Activated CD8-positive, alpha-beta memory T cell treated with anti-CD3 and anti-CD28 coated beads, Interleukin-2, amount 10 ng/mL, durations not matched to agents 7 days and 5 days (primary cell): ENCODE measurements at regions not wholly inside any gene's neighbourhood (a gene's known extent, or its start where the extent isn't known, plus 50 kb on each side); places are given as distances from the start of the nearest gene placed in this dataset.

ENCODE experiments used
- ATAC-seq: fragments of 150-1000 bp; cut with Tn5 transposase; one replicate; pipeline ENCODE4 v1.10.0; 2021; ENCODE audit warnings: moderate library complexity
- CTCF ChIA-PET: fragments of 350-600 bp; sonication (Branson Sonifier 250); formaldehyde crosslinking; loops from one replicate; lab custom pipeline; 2021; ENCODE audit warnings: antibody characterized with exemption; lab: Charles Lee
- DNase-seq: peaks from one replicate; pipeline ENCODE4 v3.0.0-alpha.2; 2020
- H3K27ac Mint-ChIP-seq: one replicate; pipeline ENCODE4 v1.8.0; 2021; ENCODE audit warnings: mild to moderate bottlenecking, mixed read lengths
- H3K27me3 Mint-ChIP-seq: one replicate; pipeline ENCODE4 v1.8.0; 2021; ENCODE audit warnings: mixed read lengths
- H3K36me3 Mint-ChIP-seq: one replicate; pipeline ENCODE4 v1.8.0; 2021; ENCODE audit warnings: mild to moderate bottlenecking, mixed read lengths
- H3K4me1 Mint-ChIP-seq: one replicate; pipeline ENCODE4 v1.8.0; 2021; ENCODE audit warnings: mixed read lengths
- H3K4me3 Mint-ChIP-seq: one replicate; pipeline ENCODE4 v1.8.0; 2021; ENCODE audit warnings: mild to moderate bottlenecking, moderate library complexity, mixed read lengths
- H3K9me3 Mint-ChIP-seq: one replicate; pipeline ENCODE4 v1.8.0; 2022; ENCODE audit warnings: low read depth, mixed read lengths

DNA sequence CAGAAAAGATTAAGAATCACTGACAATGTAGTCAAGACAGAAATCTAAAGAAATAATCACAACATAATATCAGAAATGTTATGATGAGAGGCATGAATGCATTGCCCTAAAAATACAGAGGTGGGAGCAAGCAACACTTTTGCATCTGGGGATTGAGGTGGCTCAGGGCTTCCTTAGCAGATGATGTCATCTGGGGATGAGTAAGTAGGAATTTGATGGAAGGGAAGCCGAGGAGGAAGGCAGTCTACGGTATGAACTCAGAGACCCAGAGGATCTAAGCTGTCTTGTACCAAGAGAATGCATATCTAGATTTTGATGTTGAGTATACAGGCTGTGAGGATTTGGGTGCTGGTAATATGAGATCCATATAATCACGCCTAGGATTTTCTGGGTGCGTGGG is 193.0 kb upstream of the SNX19 start:
- no peaks in the 10 kb centered on the region for H3K4me1 Mint-ChIP-seq
- H3K27me3 Mint-ChIP-seq, result no peaks in the 10 kb centered on the region
- ATAC-seq (no peak), DNase-seq (no peak)
- H3K36me3 Mint-ChIP-seq, result no peaks in the 10 kb centered on the region
- no peak overlapping the region for H3K4me3 Mint-ChIP-seq
- H3K9me3 Mint-ChIP-seq, result peaks cover 3% of the 10 kb centered on the region
- H3K27ac Mint-ChIP-seq, result no peak overlapping the region
- CTCF ChIA-PET, result no interaction called here

DNA sequence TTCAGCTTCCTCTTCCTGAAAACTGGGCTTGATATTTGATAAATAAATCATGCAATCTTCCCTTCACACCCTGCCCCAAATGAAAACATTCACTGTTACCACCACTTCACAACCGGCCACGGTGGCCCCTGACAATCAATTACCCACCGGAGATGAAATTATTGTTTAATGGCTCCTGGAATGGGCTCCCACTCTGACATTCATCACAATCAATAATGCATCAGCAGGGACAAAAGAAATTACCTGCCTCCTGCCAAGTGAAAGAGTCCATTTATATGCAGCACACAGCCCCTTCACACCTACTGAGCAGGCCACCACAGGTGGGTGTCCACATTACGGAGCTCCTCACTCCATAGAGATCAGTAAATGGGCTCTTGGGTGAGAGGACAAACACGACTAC is 193.5 kb upstream of the SNX19 start:
- H3K4me1 Mint-ChIP-seq, result no peaks in the 10 kb centered on the region
- CTCF ChIA-PET, result no interaction called here
- DNase-seq, result no peak
- H3K27ac Mint-ChIP-seq, result no peak overlapping the region
- no peaks in the 10 kb centered on the region for H3K36me3 Mint-ChIP-seq
- H3K9me3 Mint-ChIP-seq, result peaks cover 3% of the 10 kb centered on the region
- no peak for ATAC-seq
- no peak overlapping the region for H3K4me3 Mint-ChIP-seq
- no peaks in the 10 kb centered on the region for H3K27me3 Mint-ChIP-seq

DNA sequence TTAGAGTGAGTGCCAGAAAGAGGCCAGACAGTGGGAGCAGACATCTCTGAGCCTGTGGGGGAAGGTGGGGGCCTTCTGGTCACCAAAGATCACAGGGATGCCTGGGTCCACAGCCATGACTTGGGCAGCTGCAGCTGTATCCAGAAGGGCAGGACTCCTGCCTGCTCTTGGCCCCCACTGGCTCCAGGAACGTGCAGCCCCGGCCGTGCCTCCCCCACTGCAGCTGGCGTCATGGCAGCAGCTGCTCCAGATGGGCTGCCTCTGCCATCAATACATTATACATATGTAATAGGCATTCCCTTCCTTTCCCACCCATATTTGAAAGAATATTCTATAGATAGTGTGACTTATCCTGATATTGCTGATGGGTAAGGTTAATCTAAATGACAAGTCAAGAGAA is 195.5 kb upstream of the SNX19 start:
- Mint-ChIP-seq H3K36me3 (no peaks in the 10 kb centered on the region), H3K4me3 (no peak overlapping the region), H3K27me3 (no peaks in the 10 kb centered on the region), H3K4me1 (no peaks in the 10 kb centered on the region), H3K27ac (no peak overlapping the region), H3K9me3 (peaks cover 3% of the 10 kb centered on the region)
- ATAC-seq (no peak), DNase-seq (no peak)
- CTCF ChIA-PET, result no interaction called here

DNA sequence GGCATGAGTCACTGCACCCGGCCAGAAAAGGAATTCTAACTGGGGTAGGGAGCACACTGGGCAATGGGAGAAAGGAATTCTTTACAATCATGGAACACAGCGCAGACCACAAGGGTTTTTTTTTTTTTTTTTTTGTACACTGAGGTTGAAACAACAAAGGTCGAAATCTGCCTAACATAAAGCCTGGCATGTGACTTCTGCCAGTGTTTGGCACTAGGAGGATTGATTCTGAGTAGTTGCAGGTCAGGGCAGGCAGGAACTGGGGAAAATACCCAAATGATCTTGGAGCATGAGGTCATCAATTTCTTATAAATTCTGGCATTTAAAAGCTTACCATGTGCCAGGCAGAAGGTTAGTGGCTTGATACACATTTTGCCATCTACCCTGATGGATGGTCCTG is 202.0 kb upstream of the SNX19 start:
- Mint-ChIP-seq H3K27me3 (no peaks in the 10 kb centered on the region), H3K4me1 (no peaks in the 10 kb centered on the region), H3K4me3 (no peak overlapping the region), H3K9me3 (peaks cover under 1% of the 10 kb centered on the region), H3K27ac (no peak overlapping the region), H3K36me3 (no peaks in the 10 kb centered on the region)
- ATAC-seq (no peak), DNase-seq (no peak)
- CTCF ChIA-PET, result no interaction called here

DNA sequence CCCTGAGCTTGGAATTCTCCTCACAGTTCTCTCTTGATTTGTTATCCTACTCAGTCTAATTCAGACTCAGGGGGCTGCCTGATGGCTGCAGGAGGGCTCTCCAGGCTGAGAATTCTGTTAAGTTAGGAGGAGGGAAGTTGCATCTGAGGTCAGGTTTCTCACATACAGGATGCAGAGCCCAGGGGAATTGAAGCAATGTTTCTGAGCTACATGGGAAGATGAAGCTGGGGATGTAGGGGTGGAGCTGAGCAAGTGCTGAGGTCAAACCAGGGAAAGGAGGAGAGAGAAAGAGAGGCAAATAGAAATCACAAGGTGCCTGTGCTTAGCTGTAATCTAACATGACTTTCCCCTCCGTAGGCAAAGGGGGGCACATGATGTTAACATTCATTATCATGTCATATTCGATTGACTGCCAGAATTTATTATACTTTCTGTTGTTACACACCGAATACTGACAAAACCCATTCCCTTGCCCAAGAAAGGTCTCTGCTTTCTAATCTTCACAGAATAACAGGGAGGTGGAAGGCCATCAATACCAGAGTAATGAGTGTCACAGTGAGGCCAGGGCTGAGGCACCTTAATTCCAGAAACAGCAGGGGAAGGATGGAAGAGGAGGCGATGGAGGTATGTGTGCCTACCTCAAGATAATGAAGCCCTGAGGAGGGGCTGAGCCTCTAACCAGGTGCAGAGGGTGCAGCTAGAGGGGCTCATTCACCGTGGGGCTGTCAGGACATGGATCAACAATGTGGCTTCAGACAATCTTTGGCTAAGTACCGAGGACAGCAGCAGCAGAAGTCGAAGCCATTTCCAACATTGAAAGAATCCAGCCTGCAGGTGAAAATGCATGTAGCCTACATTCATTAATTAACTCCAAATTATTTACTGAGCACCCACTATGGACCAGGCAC is 205.4 kb upstream of the SNX19 start:
- CTCF ChIA-PET, result no interaction called here
- Mint-ChIP-seq H3K4me3 (no peak overlapping the region), H3K27ac (no peak overlapping the region), H3K4me1 (no peaks in the 10 kb centered on the region), H3K36me3 (no peaks in the 10 kb centered on the region), H3K9me3 (peaks cover 2% of the 10 kb centered on the region), H3K27me3 (no peaks in the 10 kb centered on the region)
- ATAC-seq (no peak), DNase-seq (no peak)

DNA sequence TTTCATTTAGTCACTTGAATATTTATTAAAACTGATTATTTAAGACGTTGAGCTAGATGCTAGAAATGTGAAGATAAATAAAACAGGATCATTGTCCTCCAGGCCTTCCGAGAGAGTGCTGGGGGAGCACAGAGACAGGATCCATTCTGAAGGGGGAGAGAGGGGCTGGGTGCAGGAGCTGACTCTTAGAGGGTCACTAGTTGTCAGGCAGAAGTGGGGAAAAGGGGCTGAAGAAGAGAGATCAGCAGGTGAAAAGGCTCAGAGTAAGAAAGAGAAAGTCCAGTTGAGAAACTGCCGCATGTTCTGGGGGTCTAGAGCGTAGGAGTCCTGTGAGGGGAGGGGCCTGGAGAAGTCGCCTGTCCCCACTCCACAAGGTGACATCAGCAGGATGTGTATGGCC is 206.2 kb upstream of the SNX19 start:
- H3K27me3 Mint-ChIP-seq, result no peaks in the 10 kb centered on the region
- no peak for DNase-seq
- no peak overlapping the region for H3K27ac Mint-ChIP-seq
- H3K4me1 Mint-ChIP-seq, result no peaks in the 10 kb centered on the region
- ATAC-seq, result no peak
- CTCF ChIA-PET, result no interaction called here
- peaks cover 5% of the 10 kb centered on the region for H3K9me3 Mint-ChIP-seq
- no peak overlapping the region for H3K4me3 Mint-ChIP-seq
- H3K36me3 Mint-ChIP-seq, result no peaks in the 10 kb centered on the region

DNA sequence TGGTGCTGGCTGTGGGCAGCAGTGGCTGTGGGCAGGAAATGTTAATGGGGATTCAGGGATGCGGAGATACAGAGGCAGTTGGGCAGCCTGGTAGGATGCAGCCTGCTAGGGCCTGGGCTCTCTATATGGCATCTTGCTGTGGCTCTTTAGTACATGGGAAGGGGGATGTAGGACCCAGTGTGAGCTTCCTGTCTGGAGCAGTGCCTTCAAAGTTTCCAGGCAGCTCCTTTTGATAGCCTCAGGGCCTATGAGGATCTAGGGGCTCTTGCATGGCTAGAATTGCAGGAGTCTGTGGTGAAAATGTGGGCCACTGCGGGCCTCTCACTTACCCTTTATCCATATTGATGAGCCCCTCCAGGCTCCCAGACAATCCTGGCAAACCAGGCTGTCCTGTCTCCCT is 213.2 kb upstream of the SNX19 start:
- no peak overlapping the region for H3K4me3 Mint-ChIP-seq
- CTCF ChIA-PET, result no interaction called here

DNA sequence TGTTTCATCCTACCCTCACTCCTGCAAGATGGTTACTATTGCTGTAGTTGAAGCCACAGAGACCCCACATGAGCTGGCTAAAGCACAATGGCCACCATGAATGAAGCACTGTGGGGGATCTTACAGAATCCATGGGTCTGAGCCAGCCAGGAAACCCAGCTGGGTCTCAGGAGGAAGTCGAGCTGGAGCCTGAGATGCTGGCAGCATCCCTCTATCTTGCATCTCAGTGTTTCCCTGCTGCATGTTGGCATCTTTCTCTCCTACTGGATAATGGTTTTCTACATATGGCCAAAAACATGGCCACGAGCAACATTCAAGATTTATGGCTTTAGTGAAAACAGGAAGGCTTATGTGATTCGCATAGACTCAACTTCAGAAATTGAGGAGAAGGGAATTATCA is 219.3 kb upstream of the SNX19 start:
- Mint-ChIP-seq H3K27ac (no peak overlapping the region), H3K9me3 (peaks cover 3% of the 10 kb centered on the region), H3K36me3 (no peaks in the 10 kb centered on the region), H3K27me3 (no peaks in the 10 kb centered on the region), H3K4me1 (no peaks in the 10 kb centered on the region), H3K4me3 (no peak overlapping the region)
- CTCF ChIA-PET, result no interaction called here
- ATAC-seq (no peak), DNase-seq (no peak)

More for the DNA sequence above, 213.2 kb upstream of the SNX19 start:
- DNase-seq (no peak), ATAC-seq (no peak)
- Mint-ChIP-seq H3K4me1 (no peaks in the 10 kb centered on the region), H3K27ac (no peak overlapping the region), H3K9me3 (peaks cover 10% of the 10 kb centered on the region), H3K36me3 (no peaks in the 10 kb centered on the region), H3K27me3 (no peaks in the 10 kb centered on the region)

DNA sequence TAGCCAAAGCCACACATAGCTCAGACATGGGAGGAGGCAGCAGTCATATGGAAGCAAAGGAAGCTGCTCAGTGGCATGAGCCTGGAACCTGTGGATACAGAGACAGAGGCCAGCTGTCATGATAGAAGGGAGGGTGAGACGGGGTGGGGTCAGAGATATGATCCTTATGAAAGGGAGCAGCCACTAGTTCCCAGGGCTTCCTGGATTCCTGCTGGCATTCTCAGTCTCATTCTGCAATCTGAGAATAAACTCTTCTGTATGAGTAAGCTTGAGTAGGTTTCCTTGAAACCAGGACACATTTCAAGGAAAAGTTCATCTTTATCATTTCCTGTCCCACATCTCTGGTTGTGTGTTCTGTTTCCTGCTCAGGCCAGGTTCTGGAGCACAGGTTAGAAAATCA is 220.2 kb upstream of the SNX19 start:
- no peaks in the 10 kb centered on the region for H3K4me1 Mint-ChIP-seq
- H3K27ac Mint-ChIP-seq, result no peak overlapping the region
- ATAC-seq (no peak), DNase-seq (no peak)
- H3K36me3 Mint-ChIP-seq, result no peaks in the 10 kb centered on the region
- CTCF ChIA-PET, result no interaction called here
- H3K4me3 Mint-ChIP-seq, result no peak overlapping the region
- H3K9me3 Mint-ChIP-seq, result peaks cover 3% of the 10 kb centered on the region
- H3K27me3 Mint-ChIP-seq, result no peaks in the 10 kb centered on the region

DNA sequence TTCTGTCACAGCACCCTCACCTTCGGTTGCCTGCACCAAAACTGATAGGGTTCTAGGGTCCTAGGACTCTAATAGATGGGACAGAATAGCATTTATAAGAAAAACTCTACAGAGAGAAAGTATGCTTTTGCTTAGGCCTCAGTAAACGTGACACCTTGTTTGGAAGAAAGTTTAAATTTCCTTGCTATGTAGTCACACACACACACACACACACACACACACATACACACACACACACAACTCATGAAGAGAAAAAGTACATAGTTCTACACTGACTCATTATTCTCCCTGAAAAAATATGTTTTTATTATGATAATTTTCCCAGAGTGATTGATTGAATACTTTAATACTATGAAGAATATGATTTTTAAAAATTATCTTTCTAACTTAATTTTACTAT is 220.8 kb upstream of the SNX19 start:
- Mint-ChIP-seq H3K27me3 (no peaks in the 10 kb centered on the region), H3K4me3 (no peak overlapping the region), H3K9me3 (peaks cover 3% of the 10 kb centered on the region), H3K27ac (no peak overlapping the region), H3K4me1 (no peaks in the 10 kb centered on the region), H3K36me3 (no peaks in the 10 kb centered on the region)
- no peak for DNase-seq
- no peak for ATAC-seq
- CTCF ChIA-PET, result no interaction called here

DNA sequence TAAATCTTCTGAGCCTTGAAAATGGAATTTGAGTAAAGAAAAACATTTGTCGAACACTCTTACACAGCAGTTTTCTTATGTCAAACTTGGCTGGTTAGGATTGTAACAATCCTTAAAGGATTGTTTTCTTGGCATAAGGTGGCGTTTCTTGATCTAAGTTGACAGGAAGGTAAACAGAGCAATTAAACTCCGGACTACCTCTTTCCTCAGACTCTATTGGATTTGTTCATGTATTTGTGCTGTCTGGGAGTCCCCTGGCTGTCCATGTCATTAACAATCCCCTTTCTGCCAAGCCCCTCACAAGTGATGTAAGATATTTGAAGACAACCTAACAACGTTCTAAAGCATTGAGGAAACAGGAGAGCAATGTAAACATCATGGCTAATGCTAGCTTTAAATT is 222.5 kb upstream of the SNX19 start:
- Mint-ChIP-seq H3K36me3 (no peaks in the 10 kb centered on the region), H3K27me3 (no peaks in the 10 kb centered on the region), H3K27ac (no peak overlapping the region), H3K4me3 (no peak overlapping the region), H3K9me3 (no peaks in the 10 kb centered on the region), H3K4me1 (no peaks in the 10 kb centered on the region)
- CTCF ChIA-PET, result no interaction called here
- ATAC-seq (no peak), DNase-seq (no peak)

DNA sequence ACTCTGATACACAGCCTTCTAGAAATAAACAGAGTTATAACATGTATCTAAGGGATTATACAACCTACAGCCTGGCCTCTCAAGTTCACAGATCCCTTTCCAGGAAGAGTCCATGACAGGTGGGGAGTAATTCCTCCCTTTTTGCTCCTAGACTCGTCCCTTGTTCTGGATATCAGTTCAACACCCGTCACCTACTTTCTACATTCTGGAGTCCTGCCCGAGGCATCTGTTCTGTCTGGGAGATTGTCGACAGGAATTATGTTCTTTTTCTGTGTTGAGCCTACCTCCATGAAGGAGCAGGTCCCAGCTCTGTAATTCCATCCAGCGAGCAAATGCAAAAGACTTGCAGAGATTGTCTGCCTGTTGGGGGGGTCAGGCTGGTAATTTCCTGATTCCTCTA is 224.6 kb upstream of the NTM start:
- CTCF ChIA-PET, result no interaction called here
- Mint-ChIP-seq H3K4me3 (no peak overlapping the region), H3K9me3 (no peaks in the 10 kb centered on the region), H3K4me1 (no peaks in the 10 kb centered on the region), H3K27me3 (no peaks in the 10 kb centered on the region), H3K27ac (no peak overlapping the region), H3K36me3 (no peaks in the 10 kb centered on the region)
- ATAC-seq, result no peak
- DNase-seq, result no peak

DNA sequence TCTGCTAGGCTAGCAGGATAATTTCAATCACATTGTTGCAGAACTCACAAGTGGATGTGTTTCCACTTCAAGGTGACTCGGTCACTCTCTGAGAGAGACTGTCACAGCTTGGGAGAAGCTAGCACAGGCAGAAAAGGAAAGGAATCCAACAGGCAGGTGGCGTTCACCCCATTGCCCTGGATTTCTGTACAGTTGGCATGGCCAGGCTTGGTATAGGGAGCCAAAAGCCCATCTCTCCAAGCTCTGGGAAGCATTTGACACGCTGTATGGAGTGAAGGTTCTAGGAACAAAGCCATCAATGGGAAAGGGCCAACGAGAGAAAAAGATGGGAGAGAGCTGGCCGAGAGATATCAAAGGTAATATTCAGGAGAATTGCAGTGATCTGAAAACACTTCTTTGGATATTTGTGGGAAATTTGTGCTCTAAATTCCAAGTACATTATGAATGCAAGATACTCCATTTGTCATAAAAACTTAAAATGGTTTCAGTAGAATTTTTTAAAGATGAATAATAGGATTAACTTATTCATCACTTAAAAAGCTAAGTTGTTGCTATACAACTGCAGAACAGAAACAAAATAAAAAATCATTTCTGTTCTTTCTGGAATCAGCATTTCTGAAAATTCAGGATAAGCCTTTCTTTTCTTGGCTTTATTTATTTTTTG is 223.5 kb upstream of the NTM start:
- Mint-ChIP-seq H3K4me3 (no peak overlapping the region), H3K27ac (no peak overlapping the region), H3K9me3 (no peaks in the 10 kb centered on the region), H3K27me3 (no peaks in the 10 kb centered on the region), H3K4me1 (no peaks in the 10 kb centered on the region), H3K36me3 (no peaks in the 10 kb centered on the region)
- DNase-seq (no peak), ATAC-seq (no peak)
- CTCF ChIA-PET, result no interaction called here

DNA sequence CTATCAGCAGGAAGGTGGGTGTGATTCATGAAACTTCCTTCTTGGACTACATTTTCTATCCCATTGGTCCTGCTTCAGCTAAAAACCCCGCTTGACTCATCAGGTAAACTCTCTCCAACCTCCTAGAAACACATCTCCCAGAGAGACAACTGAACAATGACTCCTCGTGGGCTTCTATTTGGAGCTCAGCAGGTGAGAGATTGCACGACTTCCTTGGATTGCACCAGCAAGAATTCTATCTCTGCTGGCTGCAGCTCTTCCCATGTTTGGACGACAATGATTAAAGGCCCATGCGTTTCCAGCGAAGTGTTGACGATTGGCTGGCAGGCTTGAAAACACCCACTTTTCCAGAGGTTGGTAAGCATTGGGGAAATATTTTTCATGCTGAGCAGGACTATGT is 216.1 kb upstream of the NTM start:
- no peaks in the 10 kb centered on the region for H3K27me3 Mint-ChIP-seq
- DNase-seq (no peak), ATAC-seq (no peak)
- H3K4me1 Mint-ChIP-seq, result no peaks in the 10 kb centered on the region
- no peak overlapping the region for H3K4me3 Mint-ChIP-seq
- no peaks in the 10 kb centered on the region for H3K36me3 Mint-ChIP-seq
- no peaks in the 10 kb centered on the region for H3K9me3 Mint-ChIP-seq
- CTCF ChIA-PET, result no interaction called here
- no peak overlapping the region for H3K27ac Mint-ChIP-seq
